Neural crest cell (in vitro differentiated cells): ENCODE measurements at regions not wholly inside any gene's neighbourhood (a gene's known extent, or its start where the extent isn't known, plus 50 kb on each side); places are given as distances from the start of the nearest gene placed in this dataset.

Experiments
- DNase-seq: peaks from one replicate; pipeline ENCODE4 v3.0.0; 2021; ENCODE audit warnings: low read depth, mixed read lengths, low spot score
- H3K27ac Mint-ChIP-seq: one replicate; pipeline ENCODE4 v1.8.0; 2021; ENCODE audit warnings: mild to moderate bottlenecking, mixed read lengths; ENCODE audit not compliant: unreplicated experiment
- H3K27me3 Mint-ChIP-seq: 2 replicates; pipeline ENCODE4 v1.8.0; 2021; ENCODE audit warnings: low read depth, mild to moderate bottlenecking, mixed read lengths
- H3K36me3 Mint-ChIP-seq: 2 replicates; pipeline ENCODE4 v1.8.0; 2021; ENCODE audit warnings: low read depth, mild to moderate bottlenecking, mixed read lengths
- H3K4me1 Mint-ChIP-seq: 2 replicates; pipeline ENCODE4 v1.8.0; 2021; ENCODE audit warnings: mixed read lengths
- H3K4me3 Mint-ChIP-seq: one replicate; pipeline ENCODE4 v1.8.0; 2021; ENCODE audit warnings: mild to moderate bottlenecking, mixed read lengths
- H3K9me3 Mint-ChIP-seq: 2 replicates; pipeline ENCODE4 v1.8.0; 2021; ENCODE audit warnings: mixed read lengths
- TF ChIP-seq, protein P1 (sequence below): fragments of 200-600 bp; sonication (generic); conservative IDR thresholded peaks from 2 replicates; pipeline ENCODE4 v1.5.0; 2021; ENCODE audit warnings: antibody characterized with exemption, mild to moderate bottlenecking

DNA sequence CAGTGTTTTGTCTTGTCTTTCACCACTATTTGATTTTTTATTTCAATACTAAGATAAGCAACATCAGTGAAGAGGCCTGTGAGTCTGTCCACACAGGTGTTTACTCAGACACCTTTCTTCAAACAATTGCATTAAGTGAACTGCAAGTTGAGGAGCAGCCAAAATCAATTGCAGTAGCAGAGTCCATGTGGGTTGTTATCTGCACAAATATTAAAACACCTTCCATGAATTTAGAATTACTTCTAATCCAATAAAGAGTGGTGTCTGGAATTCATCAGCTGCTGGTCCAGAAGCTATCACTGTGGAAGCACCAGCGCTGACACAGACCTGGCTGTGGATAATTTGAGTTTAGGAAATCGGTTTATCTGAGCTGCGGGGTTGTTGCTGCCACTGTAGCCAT lies 83.5 kb upstream of the FAT3 start:
- no peak for DNase-seq
- H3K4me3 Mint-ChIP-seq: no peak overlapping the region
- H3K27me3 Mint-ChIP-seq: no peaks in the 10 kb centered on the region
- no peak overlapping the region for H3K27ac Mint-ChIP-seq
- H3K36me3 Mint-ChIP-seq: no peaks in the 10 kb centered on the region
- no peaks in the 10 kb centered on the region for H3K4me1 Mint-ChIP-seq
- H3K9me3 Mint-ChIP-seq: no peaks in the 10 kb centered on the region
- TF ChIP-seq, protein P1, sequence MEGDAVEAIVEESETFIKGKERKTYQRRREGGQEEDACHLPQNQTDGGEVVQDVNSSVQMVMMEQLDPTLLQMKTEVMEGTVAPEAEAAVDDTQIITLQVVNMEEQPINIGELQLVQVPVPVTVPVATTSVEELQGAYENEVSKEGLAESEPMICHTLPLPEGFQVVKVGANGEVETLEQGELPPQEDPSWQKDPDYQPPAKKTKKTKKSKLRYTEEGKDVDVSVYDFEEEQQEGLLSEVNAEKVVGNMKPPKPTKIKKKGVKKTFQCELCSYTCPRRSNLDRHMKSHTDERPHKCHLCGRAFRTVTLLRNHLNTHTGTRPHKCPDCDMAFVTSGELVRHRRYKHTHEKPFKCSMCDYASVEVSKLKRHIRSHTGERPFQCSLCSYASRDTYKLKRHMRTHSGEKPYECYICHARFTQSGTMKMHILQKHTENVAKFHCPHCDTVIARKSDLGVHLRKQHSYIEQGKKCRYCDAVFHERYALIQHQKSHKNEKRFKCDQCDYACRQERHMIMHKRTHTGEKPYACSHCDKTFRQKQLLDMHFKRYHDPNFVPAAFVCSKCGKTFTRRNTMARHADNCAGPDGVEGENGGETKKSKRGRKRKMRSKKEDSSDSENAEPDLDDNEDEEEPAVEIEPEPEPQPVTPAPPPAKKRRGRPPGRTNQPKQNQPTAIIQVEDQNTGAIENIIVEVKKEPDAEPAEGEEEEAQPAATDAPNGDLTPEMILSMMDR: no peak

DNA sequence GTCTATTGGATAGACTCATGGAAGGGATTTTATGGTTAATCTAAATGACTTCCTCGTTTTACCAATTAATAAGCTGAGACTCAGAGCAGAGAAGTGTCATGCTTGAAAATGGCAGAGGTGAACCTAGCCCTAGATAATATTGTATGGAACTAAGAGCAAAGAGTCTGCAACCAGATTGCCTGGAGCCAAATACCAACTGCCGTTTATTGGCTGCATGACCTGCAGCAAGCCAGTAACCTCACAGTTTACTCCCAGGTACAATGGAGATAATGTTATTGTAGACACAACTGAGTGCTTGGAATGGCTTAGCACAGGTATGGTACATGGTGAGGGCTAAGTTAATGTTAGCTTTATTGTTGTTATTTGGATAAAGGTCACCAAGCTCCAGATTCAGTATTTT lies 84.6 kb upstream of the FAT3 start:
- Mint-ChIP-seq H3K4me3 (no peak overlapping the region), H3K27ac (no peak overlapping the region), H3K9me3 (no peaks in the 10 kb centered on the region), H3K27me3 (no peaks in the 10 kb centered on the region), H3K36me3 (no peaks in the 10 kb centered on the region), H3K4me1 (no peaks in the 10 kb centered on the region)
- DNase-seq: no peak
- TF ChIP-seq, protein P1: no peak

DNA sequence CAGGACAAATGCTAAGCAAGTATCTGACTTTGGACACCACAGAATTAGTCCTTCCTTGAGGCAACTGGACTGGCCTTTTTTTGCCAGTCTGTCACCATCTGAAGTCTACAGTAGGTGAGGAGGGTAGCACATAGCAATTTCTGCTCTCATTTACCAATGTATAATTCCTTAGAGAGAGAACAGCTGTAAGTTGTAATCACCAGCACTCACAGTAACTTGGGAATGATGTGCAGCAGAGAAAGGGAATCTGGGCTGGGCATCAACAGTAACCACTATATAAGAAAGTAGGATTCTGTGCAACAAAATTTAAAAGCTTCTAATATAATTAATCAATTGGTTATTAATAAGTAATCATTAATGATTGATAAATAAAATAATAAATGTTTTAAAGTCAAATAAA lies 86.3 kb upstream of the FAT3 start:
- Mint-ChIP-seq H3K36me3 (no peaks in the 10 kb centered on the region), H3K27ac (no peak overlapping the region), H3K4me1 (no peaks in the 10 kb centered on the region), H3K4me3 (no peak overlapping the region), H3K27me3 (no peaks in the 10 kb centered on the region), H3K9me3 (no peaks in the 10 kb centered on the region)
- TF ChIP-seq, protein P1: no peak
- no peak for DNase-seq

DNA sequence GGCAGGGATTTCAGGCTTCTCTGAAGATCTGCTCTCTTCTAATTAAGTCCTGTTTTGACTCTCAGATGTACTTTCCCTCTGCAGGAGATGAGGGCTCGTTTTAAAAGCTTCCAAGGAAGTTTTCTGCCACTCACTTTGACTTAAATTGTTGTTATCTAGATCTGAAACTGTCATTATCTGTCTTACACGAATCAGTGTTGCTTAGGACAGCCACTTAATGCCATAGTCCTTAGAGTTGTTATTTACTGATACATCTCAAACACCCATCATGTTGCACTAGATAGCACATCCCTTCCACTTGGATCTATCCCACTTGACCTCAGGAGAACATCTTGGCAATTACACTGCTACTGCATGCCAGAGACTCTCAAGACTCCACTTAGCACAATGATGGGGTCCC lies 86.9 kb upstream of the FAT3 start:
- Mint-ChIP-seq H3K36me3 (no peaks in the 10 kb centered on the region), H3K27me3 (no peaks in the 10 kb centered on the region), H3K4me3 (no peak overlapping the region), H3K4me1 (no peaks in the 10 kb centered on the region), H3K9me3 (no peaks in the 10 kb centered on the region), H3K27ac (no peak overlapping the region)
- DNase-seq: no peak
- TF ChIP-seq, protein P1: no peak

DNA sequence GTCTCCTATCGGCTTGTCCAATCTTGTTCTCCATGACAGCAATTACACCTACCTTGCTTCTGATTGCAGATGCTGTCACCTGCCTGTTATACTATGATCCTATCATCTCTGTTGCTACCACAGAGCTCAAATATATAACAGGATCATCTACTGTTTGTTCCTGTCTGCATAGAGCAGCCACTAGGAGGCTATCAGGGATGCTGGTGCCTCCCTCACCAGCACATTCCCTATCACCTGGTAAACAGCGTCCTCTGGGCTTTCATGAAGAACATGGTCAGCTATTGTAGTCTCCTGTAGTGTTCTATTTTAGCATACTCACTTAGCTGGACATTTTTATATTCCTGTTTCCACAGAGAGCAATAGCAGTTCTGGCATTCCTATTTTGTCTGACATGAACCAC lies 87.8 kb upstream of the FAT3 start:
- Mint-ChIP-seq H3K27ac (no peak overlapping the region), H3K4me3 (no peak overlapping the region), H3K27me3 (no peaks in the 10 kb centered on the region), H3K4me1 (no peaks in the 10 kb centered on the region), H3K9me3 (no peaks in the 10 kb centered on the region), H3K36me3 (no peaks in the 10 kb centered on the region)
- DNase-seq: no peak
- TF ChIP-seq, protein P1: peak; percentile 39

DNA sequence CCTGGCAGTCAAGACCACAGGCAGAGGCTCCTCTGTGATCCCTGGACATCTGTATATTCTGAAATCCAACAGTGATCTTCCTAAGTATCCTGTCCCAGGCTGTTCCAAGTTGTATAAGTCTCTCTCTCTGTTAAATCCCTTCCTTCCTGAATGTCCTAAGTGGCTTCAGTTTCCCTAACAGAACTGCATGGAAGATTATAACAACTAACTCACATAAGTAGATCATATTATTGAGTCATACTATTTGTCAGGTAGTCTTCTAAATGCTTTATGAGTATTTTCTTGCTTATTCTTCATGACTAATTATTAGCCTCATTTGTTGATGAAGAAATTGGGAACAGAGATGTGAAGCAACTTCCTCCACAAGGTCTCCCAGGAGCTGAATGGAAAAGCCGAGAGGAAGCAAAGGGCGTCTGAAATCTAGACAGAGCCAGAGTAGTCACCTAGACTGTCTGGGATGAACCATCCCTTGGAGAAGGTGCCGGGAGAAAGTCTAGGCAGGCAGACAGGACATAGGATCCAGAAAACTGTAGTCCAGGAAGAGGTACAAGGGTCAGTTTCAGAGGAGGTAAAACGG lies 93.2 kb upstream of the FAT3 start:
- Mint-ChIP-seq H3K36me3 (no peaks in the 10 kb centered on the region), H3K27me3 (no peaks in the 10 kb centered on the region), H3K4me3 (no peak overlapping the region), H3K27ac (no peak overlapping the region), H3K4me1 (no peaks in the 10 kb centered on the region), H3K9me3 (no peaks in the 10 kb centered on the region)
- TF ChIP-seq, protein P1: no peak
- no peak for DNase-seq
